ENCODE measurements at regions not wholly inside any gene's neighbourhood (a gene's known extent, or its start where the extent isn't known, plus 50 kb on each side); places are given as distances from the start of the nearest gene placed in this dataset.

DNA sequence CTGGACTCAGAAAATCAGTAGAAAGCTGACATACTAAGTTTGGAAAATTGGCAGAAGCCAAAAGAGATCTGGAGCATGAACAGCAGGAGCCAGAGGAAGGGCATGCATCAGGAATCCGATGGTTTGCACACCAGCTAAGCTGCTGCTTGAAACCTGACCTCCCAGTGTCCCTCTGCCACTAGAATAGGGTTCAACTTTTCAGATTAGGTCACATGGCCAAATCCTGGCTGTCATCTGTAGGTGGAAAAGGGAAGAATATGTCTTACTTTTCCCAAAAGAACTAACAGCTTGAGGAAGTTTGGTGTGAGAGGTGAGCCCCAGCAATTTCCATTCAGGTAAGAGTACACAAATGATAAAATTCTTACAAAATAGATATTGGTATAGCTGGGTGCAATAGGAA, 732.6 kb downstream of the RERGL start:
- no peak overlapping the region for H3K4me3 ChIP-seq (ENCODE audit: low read length)
- WGBS = 29% methylated on average over 1 of the region's 1 CpG
- no peaks in the 10 kb centered on the region for H3K27me3 ChIP-seq (ENCODE audit: control insufficient read depth, insufficient read depth)
- H3K4me1 ChIP-seq (ENCODE audit: control insufficient read depth, insufficient read depth, low read length) = no peaks in the 10 kb centered on the region
- intact Hi-C loops (cut with DNase I) = no loop called here
- ATAC-seq (no peak), DNase-seq (no peak)
- no peaks in the 10 kb centered on the region for H3K9me3 ChIP-seq (ENCODE audit: control insufficient read depth, low read length)
- H3K27ac ChIP-seq (ENCODE audit: low read length) = no peak overlapping the region

GRCh38 chr12:17352164-17352563, 737.8 kb downstream of the RERGL start:
- DNase-seq = no peak
- 43% methylated on average over 1 of the region's 1 CpG for WGBS
- intact Hi-C loops (cut with DNase I) = no loop called here
- Histone ChIP-seq H3K9me3 (ENCODE audit: control insufficient read depth, low read length) (no peaks in the 10 kb centered on the region), H3K4me3 (ENCODE audit: low read length) (no peak overlapping the region), H3K4me1 (ENCODE audit: control insufficient read depth, insufficient read depth, low read length) (no peaks in the 10 kb centered on the region), H3K27me3 (ENCODE audit: control insufficient read depth, insufficient read depth) (no peaks in the 10 kb centered on the region), H3K27ac (ENCODE audit: low read length) (no peak overlapping the region)
- ATAC-seq = no peak

DNA sequence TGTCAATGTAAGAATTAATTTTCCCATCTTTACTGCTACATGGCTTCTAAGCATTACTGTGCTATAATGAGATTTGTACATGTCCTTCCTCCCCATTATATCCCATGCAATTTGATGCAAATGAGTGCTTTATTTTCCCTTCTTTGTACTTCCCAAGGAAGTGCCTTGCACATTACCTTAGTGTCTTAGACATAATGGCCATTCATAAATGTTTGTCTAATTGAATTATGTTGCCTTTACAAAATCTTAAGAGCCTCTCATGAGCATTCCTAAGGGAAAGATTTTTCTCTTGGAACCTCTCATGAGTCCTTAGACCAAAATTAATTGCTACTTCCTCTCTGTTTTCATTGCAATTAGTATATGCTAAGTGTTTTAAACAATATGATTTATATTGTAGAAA, 741.7 kb downstream of the RERGL start:
- DNase-seq (no peak), ATAC-seq (no peak)
- no peak overlapping the region for H3K27ac ChIP-seq (ENCODE audit: low read length)
- intact Hi-C loops (cut with DNase I) = no loop called here
- H3K9me3 ChIP-seq (ENCODE audit: control insufficient read depth, low read length) = no peaks in the 10 kb centered on the region
- H3K27me3 ChIP-seq (ENCODE audit: control insufficient read depth, insufficient read depth) = no peaks in the 10 kb centered on the region
- no peak overlapping the region for H3K4me3 ChIP-seq (ENCODE audit: low read length)
- no peaks in the 10 kb centered on the region for H3K4me1 ChIP-seq (ENCODE audit: control insufficient read depth, insufficient read depth, low read length)

- 88% methylated on average over 1 of the region's 1 CpG for WGBS
- intact Hi-C loops (cut with DNase I) = no loop called here
- H3K27ac ChIP-seq (ENCODE audit: low read length) = no peak overlapping the region
- H3K4me3 ChIP-seq (ENCODE audit: low read length) = no peak overlapping the region
- ATAC-seq (no peak), DNase-seq (no peak)
- H3K27me3 ChIP-seq (ENCODE audit: control insufficient read depth, insufficient read depth) = no peaks in the 10 kb centered on the region
- no peaks in the 10 kb centered on the region for H3K9me3 ChIP-seq (ENCODE audit: control insufficient read depth, low read length)
- no peaks in the 10 kb centered on the region for H3K4me1 ChIP-seq (ENCODE audit: control insufficient read depth, insufficient read depth, low read length)
These were observed 738.7 kb upstream of the LMO3 start for GRCh38 chr12:17344649-17345048.

- H3K4me3 ChIP-seq (ENCODE audit: low read length) = no peak overlapping the region
- intact Hi-C loops (cut with DNase I) = no loop called here
- 16% methylated on average over 1 of the region's 1 CpG for WGBS
These were observed 736.5 kb upstream of the LMO3 start for GRCh38 chr12:17342381-17342961.

DNA sequence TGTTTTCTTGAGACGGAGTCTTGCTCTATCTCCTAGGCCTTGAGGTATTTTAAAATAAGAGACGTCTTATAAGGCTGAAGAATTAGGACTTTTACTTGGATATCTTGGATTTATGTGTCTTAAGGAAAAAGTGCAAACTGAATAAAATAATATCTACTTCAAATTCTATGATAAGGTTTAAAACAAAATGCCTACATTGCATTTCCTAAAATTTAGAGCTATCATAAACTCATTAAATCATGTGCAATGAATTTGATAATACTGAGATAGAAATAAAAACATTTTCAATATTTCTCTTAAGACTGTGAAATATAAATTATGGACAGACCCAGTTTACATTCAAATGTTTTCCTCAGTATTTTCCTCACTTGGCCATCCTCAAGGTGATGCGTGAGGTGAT, 729.5 kb upstream of the LMO3 start:
- no peak for DNase-seq
- intact Hi-C loops (cut with DNase I) = no loop called here
- Histone ChIP-seq H3K4me1 (ENCODE audit: control insufficient read depth, insufficient read depth, low read length) (no peaks in the 10 kb centered on the region), H3K9me3 (ENCODE audit: control insufficient read depth, low read length) (no peaks in the 10 kb centered on the region), H3K27ac (ENCODE audit: low read length) (no peak overlapping the region), H3K27me3 (ENCODE audit: control insufficient read depth, insufficient read depth) (no peaks in the 10 kb centered on the region), H3K4me3 (ENCODE audit: low read length) (no peak overlapping the region)
- no peak for ATAC-seq
- 84% methylated on average over 3 of the region's 3 CpGs for WGBS

More at GRCh38 chr12:17342381-17342961, 736.5 kb upstream of the LMO3 start:
- no peaks in the 10 kb centered on the region for H3K9me3 ChIP-seq (ENCODE audit: control insufficient read depth, low read length)
- H3K27me3 ChIP-seq (ENCODE audit: control insufficient read depth, insufficient read depth) = no peaks in the 10 kb centered on the region
- H3K27ac ChIP-seq (ENCODE audit: low read length) = no peak overlapping the region
- no peak for DNase-seq
- H3K4me1 ChIP-seq (ENCODE audit: control insufficient read depth, insufficient read depth, low read length) = no peaks in the 10 kb centered on the region
- ATAC-seq = no peak

DNA sequence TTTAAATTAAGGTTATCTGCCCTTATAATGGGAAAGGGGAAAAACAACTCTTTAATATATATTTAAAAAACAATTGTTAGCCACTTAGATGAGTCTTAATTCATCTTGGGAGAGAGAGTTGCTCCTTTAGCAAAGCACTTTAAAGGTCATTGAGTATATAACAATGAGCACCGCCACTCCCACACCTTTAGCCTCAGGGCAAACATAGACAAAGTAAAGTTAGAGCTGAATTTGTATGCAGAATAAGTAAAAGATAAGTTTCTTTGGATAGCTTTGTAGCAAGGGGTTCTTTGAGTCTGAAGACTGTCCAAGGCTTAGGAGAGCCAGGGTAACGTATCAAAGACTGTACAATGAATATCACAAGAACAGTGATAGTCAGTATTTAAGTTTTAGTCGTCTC, 728.8 kb upstream of the LMO3 start:
- no peaks in the 10 kb centered on the region for H3K4me1 ChIP-seq (ENCODE audit: control insufficient read depth, insufficient read depth, low read length)
- H3K9me3 ChIP-seq (ENCODE audit: control insufficient read depth, low read length) = no peaks in the 10 kb centered on the region
- H3K27me3 ChIP-seq (ENCODE audit: control insufficient read depth, insufficient read depth) = no peaks in the 10 kb centered on the region
- intact Hi-C loops (cut with DNase I) = no loop called here
- DNase-seq = no peak
- no peak for ATAC-seq
- 75% methylated on average over 3 of the region's 3 CpGs for WGBS
- no peak overlapping the region for H3K27ac ChIP-seq (ENCODE audit: low read length)
- no peak overlapping the region for H3K4me3 ChIP-seq (ENCODE audit: low read length)

DNA sequence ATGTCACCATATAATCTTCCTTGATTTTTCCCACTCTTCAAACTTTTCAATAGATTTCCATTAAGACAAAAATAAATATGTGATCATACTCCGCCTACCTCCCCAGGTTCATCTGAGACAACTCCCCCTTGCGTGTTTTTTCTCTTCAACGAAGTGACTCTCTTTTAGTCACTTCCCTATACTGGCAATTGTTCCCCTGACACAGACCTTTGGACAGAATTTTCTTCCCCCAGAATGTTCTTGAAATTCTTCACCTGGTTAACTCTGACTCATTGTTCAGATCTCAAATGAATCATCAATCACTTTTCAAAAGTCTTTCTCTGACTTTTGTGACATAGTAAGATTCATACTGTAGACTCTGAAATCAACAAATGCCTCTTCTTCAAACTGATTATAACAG, 727.3 kb upstream of the LMO3 start:
- H3K27ac ChIP-seq (ENCODE audit: low read length) = no peak overlapping the region
- H3K4me3 ChIP-seq (ENCODE audit: low read length) = no peak overlapping the region
- WGBS = 87% methylated on average over 3 of the region's 3 CpGs
- intact Hi-C loops (cut with DNase I) = no loop called here
- no peaks in the 10 kb centered on the region for H3K9me3 ChIP-seq (ENCODE audit: control insufficient read depth, low read length)
- ATAC-seq (no peak), DNase-seq (no peak)
- H3K27me3 ChIP-seq (ENCODE audit: control insufficient read depth, insufficient read depth) = no peaks in the 10 kb centered on the region
- no peaks in the 10 kb centered on the region for H3K4me1 ChIP-seq (ENCODE audit: control insufficient read depth, insufficient read depth, low read length)

- Histone ChIP-seq H3K27ac (ENCODE audit: low read length) (no peak overlapping the region), H3K27me3 (ENCODE audit: control insufficient read depth, insufficient read depth) (no peaks in the 10 kb centered on the region), H3K4me3 (ENCODE audit: low read length) (no peak overlapping the region), H3K9me3 (ENCODE audit: control insufficient read depth, low read length) (no peaks in the 10 kb centered on the region), H3K4me1 (ENCODE audit: control insufficient read depth, insufficient read depth, low read length) (no peaks in the 10 kb centered on the region)
- ATAC-seq (no peak), DNase-seq (no peak)
- 28% methylated on average over 2 of the region's 2 CpGs for WGBS
- intact Hi-C loops (cut with DNase I) = no loop called here
These were observed 720.7 kb upstream of the LMO3 start for GRCh38 chr12:17326649-17327048.

GRCh38 chr12:17322090-17322489, 716.1 kb upstream of the LMO3 start:
- ATAC-seq (no peak), DNase-seq (no peak)
- intact Hi-C loops (cut with DNase I) = no loop called here
- WGBS = 85% methylated on average over 2 of the region's 2 CpGs
- H3K4me1 ChIP-seq (ENCODE audit: control insufficient read depth, insufficient read depth, low read length) = no peaks in the 10 kb centered on the region
- no peaks in the 10 kb centered on the region for H3K27me3 ChIP-seq (ENCODE audit: control insufficient read depth, insufficient read depth)
- no peak overlapping the region for H3K27ac ChIP-seq (ENCODE audit: low read length)
- no peak overlapping the region for H3K4me3 ChIP-seq (ENCODE audit: low read length)
- H3K9me3 ChIP-seq (ENCODE audit: control insufficient read depth, low read length) = no peaks in the 10 kb centered on the region

- no peak overlapping the region for H3K27ac ChIP-seq (ENCODE audit: low read length)
- ATAC-seq (no peak), DNase-seq (no peak)
- intact Hi-C loops (cut with DNase I) = no loop called here
- no peak overlapping the region for H3K4me3 ChIP-seq (ENCODE audit: low read length)
- 79% methylated on average over 7 of the region's 7 CpGs for WGBS
- H3K4me1 ChIP-seq (ENCODE audit: control insufficient read depth, insufficient read depth, low read length) = no peaks in the 10 kb centered on the region
- no peaks in the 10 kb centered on the region for H3K9me3 ChIP-seq (ENCODE audit: control insufficient read depth, low read length)
- H3K27me3 ChIP-seq (ENCODE audit: control insufficient read depth, insufficient read depth) = no peaks in the 10 kb centered on the region
These were observed 698.8 kb upstream of the LMO3 start for GRCh38 chr12:17304503-17305347.

Data from right cardiac atrium (tissue), 5 donors.